IMR-90 (cell line): ENCODE measurements at regions not wholly inside any gene's neighbourhood (a gene's known extent, or its start where the extent isn't known, plus 50 kb on each side); places are given as distances from the start of the nearest gene placed in this dataset.

Source experiments
- ATAC-seq: fragments of 200-7000 bp; cut with Tn5 transposase; 2 replicates; pipeline ENCODE4 v1.9.1; 2020; ENCODE audit warnings: low read depth, mild to moderate bottlenecking, moderate library complexity
- BruUV-seq: library from RNA; stranded (reverse); fragments of 400-500 nt; replicated peaks from 2 replicates; lab custom pipeline; 2021; lab: Mats Ljungman, UMichigan
- CTCF ChIA-PET: fragments of 300-600 bp; formaldehyde crosslinking; extraction: SDS; loops from one replicate; lab custom pipeline; 2021; ENCODE audit warnings: antibody characterized with exemption; lab: Yijun Ruan, JAX
- POLR2A ChIA-PET: fragments of 300-600 bp; sonication (Branson Sonifier 250); formaldehyde crosslinking; loops from one replicate; lab custom pipeline; 2022; ENCODE audit warnings: antibody characterized with exemption; ENCODE audit not compliant: unreplicated experiment; lab: Charles Lee
- DNase-seq: peaks from one replicate; pipeline ENCODE4 v3.0.0; 2013
- H2AFZ ChIP-seq: replicated peaks from 2 replicates; pipeline ENCODE3; 2013; ENCODE audit warnings: low read length, mild to moderate bottlenecking; ENCODE audit not compliant: poor library complexity
- H2AK5ac ChIP-seq: 2 replicates; pipeline ENCODE4 v1.6.1; 2013; ENCODE audit warnings: low read depth, low read length, inconsistent platforms
- H2AK9ac ChIP-seq: replicated peaks from 2 replicates; pipeline ENCODE3; 2013; ENCODE audit warnings: mild to moderate bottlenecking, low read depth, low read length, moderate library complexity; ENCODE audit not compliant: poor library complexity
- H2BK120ac ChIP-seq: 2 replicates; pipeline ENCODE4 v1.6.1; 2013; ENCODE audit warnings: low read depth, low read length, inconsistent platforms
- H2BK15ac ChIP-seq: 3 replicates; pipeline ENCODE4 v1.6.1; 2013; ENCODE audit warnings: low read depth, low read length, inconsistent platforms
- H2BK20ac ChIP-seq: 2 replicates; pipeline ENCODE4 v1.6.1; 2013; ENCODE audit warnings: low read depth, mild to moderate bottlenecking, inconsistent platforms, low read length, moderate library complexity
- H2BK5ac ChIP-seq: 2 replicates; pipeline ENCODE4 v1.6.1; 2013; ENCODE audit warnings: mild to moderate bottlenecking, low read depth, low read length, inconsistent platforms; ENCODE audit not compliant: poor library complexity, severe bottlenecking
- H3K14ac ChIP-seq: replicated peaks from 2 replicates; pipeline ENCODE4 v1.6.1; 2013; ENCODE audit warnings: low read depth, low read length, inconsistent platforms
- H3K18ac ChIP-seq: 2 replicates; pipeline ENCODE4 v1.6.1; 2013; ENCODE audit warnings: low read depth, low read length, control low read depth
- H3K23ac ChIP-seq: 2 replicates; pipeline ENCODE4 v1.6.1; 2013; ENCODE audit warnings: low read depth, low read length, inconsistent platforms
- H3K27ac ChIP-seq: 2 replicates; pipeline ENCODE4 v1.5.1; 2013; ENCODE audit warnings: mild to moderate bottlenecking, control low read depth, low read length; ENCODE audit not compliant: insufficient read depth
- H3K27me3 ChIP-seq: 2 replicates; pipeline ENCODE4 v1.6.1; 2013; ENCODE audit warnings: low read length; ENCODE audit not compliant: control insufficient read depth, insufficient read depth
- H3K36me3 ChIP-seq: 2 replicates; pipeline ENCODE4 v1.6.1; 2013; ENCODE audit warnings: low read length, mixed read lengths; ENCODE audit not compliant: control insufficient read depth, insufficient read depth
- H3K4ac ChIP-seq: 2 replicates; pipeline ENCODE4 v1.6.1; 2013; ENCODE audit warnings: low read depth, low read length, inconsistent platforms
- H3K4me1 ChIP-seq: 2 replicates; pipeline ENCODE4 v1.6.1; 2013; ENCODE audit warnings: low read length, mixed read lengths; ENCODE audit not compliant: control insufficient read depth, insufficient read depth
- H3K4me2 ChIP-seq: 2 replicates; pipeline ENCODE4 v1.6.1; 2013; ENCODE audit warnings: low read depth, mild to moderate bottlenecking, control low read depth, low read length, moderate library complexity
- H3K4me3 ChIP-seq: 2 replicates; pipeline ENCODE4 v1.5.1; 2013; ENCODE audit warnings: low read depth, mild to moderate bottlenecking, control low read depth, low read length, moderate library complexity; ENCODE audit not compliant: insufficient read depth
- H3K56ac ChIP-seq: 2 replicates; pipeline ENCODE4 v1.6.1; 2013; ENCODE audit warnings: low read length, inconsistent platforms; ENCODE audit not compliant: insufficient read depth; ENCODE audit errors: extremely low read depth
- H3K79me1 ChIP-seq, 2 experiments: 2 replicates each; pipeline ENCODE4 v1.6.1; 2013; ENCODE audit warnings: low read length in 2 of 2, inconsistent platforms in 1 of 2, low read depth in 1 of 2
- H3K9ac ChIP-seq: 2 replicates; pipeline ENCODE4 v1.6.1; 2013; ENCODE audit warnings: low read depth, low read length, control low read depth
- H3K9me1 ChIP-seq: 2 replicates; pipeline ENCODE4 v1.6.1; 2013; ENCODE audit warnings: low read length, inconsistent platforms; ENCODE audit not compliant: insufficient read depth
- H3K9me3 ChIP-seq: 2 replicates; pipeline ENCODE4 v1.6.1; 2013; ENCODE audit warnings: low read length; ENCODE audit not compliant: control insufficient read depth, insufficient read depth
- H4K20me1 ChIP-seq: 2 replicates; pipeline ENCODE4 v1.6.1; 2013; ENCODE audit warnings: low read length, inconsistent platforms; ENCODE audit not compliant: insufficient read depth
- H4K5ac ChIP-seq: 2 replicates; pipeline ENCODE4 v1.6.1; 2013; ENCODE audit warnings: mild to moderate bottlenecking, low read depth, low read length, control low read depth
- H4K8ac ChIP-seq, 2 experiments: 2 replicates each; pipeline ENCODE4 v1.6.1; 2013; ENCODE audit warnings: low read depth in 2 of 2, low read length in 2 of 2, control low read depth in 1 of 2, inconsistent platforms in 1 of 2
- H4K91ac ChIP-seq: 2 replicates; pipeline ENCODE4 v1.6.1; 2013; ENCODE audit warnings: low read depth, low read length, inconsistent platforms; ENCODE audit not compliant: insufficient read depth
- BHLHE40 ChIP-seq: fragments of 150-350 bp; IDR thresholded peaks from 2 replicates; pipeline ENCODE4 v1.6.1; 2016; ENCODE audit warnings: mild to moderate bottlenecking, low read depth, low read length
- CEBPB ChIP-seq: IDR thresholded peaks from 2 replicates; pipeline ENCODE4 v1.6.1; 2012; ENCODE audit warnings: low read depth, low read length, improper control_type of control experiment
- CHD1 ChIP-seq: IDR thresholded peaks from 2 replicates; pipeline ENCODE4 v1.6.1; 2012; ENCODE audit warnings: low read depth, low read length, improper control_type of control experiment
- ELK1 ChIP-seq: fragments of 150-350 bp; IDR thresholded peaks from 2 replicates; pipeline ENCODE4 v1.6.1; 2016; ENCODE audit warnings: low read depth, mild to moderate bottlenecking, low read length, moderate library complexity, borderline replicate concordance
- FOS ChIP-seq: fragments of 150-350 bp; IDR thresholded peaks from 2 replicates; pipeline ENCODE4 v1.6.1; 2016; ENCODE audit warnings: low read depth, low read length
- MAFK ChIP-seq: IDR thresholded peaks from 2 replicates; pipeline ENCODE4 v1.6.1; 2012; ENCODE audit warnings: low read depth, low read length, improper control_type of control experiment
- MAZ ChIP-seq: IDR thresholded peaks from 2 replicates; pipeline ENCODE4 v1.6.1; 2012; ENCODE audit warnings: low read depth, mild to moderate bottlenecking, low read length, improper control_type of control experiment, moderate library complexity, borderline replicate concordance
- MXI1 ChIP-seq: IDR thresholded peaks from 2 replicates; pipeline ENCODE4 v1.6.1; 2012; ENCODE audit warnings: low read depth, mild to moderate bottlenecking, low read length, moderate library complexity, borderline replicate concordance
- NFE2L2 ChIP-seq: fragments of 150-350 bp; IDR thresholded peaks from 2 replicates; pipeline ENCODE4 v1.6.1; 2016; ENCODE audit warnings: low read depth, mild to moderate bottlenecking, low read length
- POLR2A ChIP-seq: IDR thresholded peaks from 2 replicates; pipeline ENCODE4 v1.6.1; 2012; ENCODE audit warnings: mild to moderate bottlenecking, low read depth, low read length
- RCOR1 ChIP-seq: IDR thresholded peaks from 2 replicates; pipeline ENCODE4 v1.6.1; 2012; ENCODE audit warnings: mild to moderate bottlenecking, low read length, improper control_type of control experiment; ENCODE audit not compliant: insufficient replicate concordance
- RFX5 ChIP-seq: IDR thresholded peaks from 2 replicates; pipeline ENCODE4 v1.8.0; 2012; ENCODE audit warnings: low read depth, mild to moderate bottlenecking, low read length, moderate library complexity
- SMC3 ChIP-seq: fragments of 150-350 bp; IDR thresholded peaks from 2 replicates; pipeline ENCODE4 v1.6.1; 2016; ENCODE audit warnings: low read depth, mild to moderate bottlenecking, antibody characterized with exemption, low read length, moderate library complexity
- USF2 ChIP-seq: fragments of 150-350 bp; IDR thresholded peaks from 2 replicates; pipeline ENCODE4 v1.6.1; 2017; ENCODE audit warnings: mild to moderate bottlenecking, antibody characterized with exemption, low read length, low read depth
- WGBS, 2 experiments: methylation state at CpG; one replicate each; pipeline versions ENCODE4 v1.1.5 to v1.1.7; 2013; ENCODE audit warnings: missing lambda C conversion rate in 2 of 2; ENCODE audit not compliant: insufficient read length in 1 of 2; ENCODE audit errors: extremely low coverage in 2 of 2; 5-methylcytosine and 5-hydroxymethylcytosine counted together
- dilution Hi-C: fragments of 300-500 bp; cut with HindIII; formaldehyde crosslinking; loops from one replicate; pipeline ENCODE4 v1.14.3; 2018; ENCODE audit warnings: low sequenced_read_pairs; ENCODE audit not compliant: unreplicated experiment
- in situ Hi-C: fragments of 300-500 bp; cut with MboI; formaldehyde crosslinking; loops from 3 replicates; pipeline ENCODE4 v1.14.3; 2019; ENCODE audit warnings: low sequenced_read_pairs, inconsistent platforms, mixed read lengths
- intact Hi-C: fragments of 100-400 bp; cut with micrococcal nuclease; formaldehyde crosslinking; loops from 2 replicates; pipeline ENCODE4 v1.10.0; 2022
- TF ChIP-seq, protein P1 (sequence below): conservative IDR thresholded peaks from 2 replicates; pipeline ENCODE4 v1.5.1; 2012; ENCODE audit warnings: mild to moderate bottlenecking, low read depth, low read length, improper control_type of control experiment

DNA sequence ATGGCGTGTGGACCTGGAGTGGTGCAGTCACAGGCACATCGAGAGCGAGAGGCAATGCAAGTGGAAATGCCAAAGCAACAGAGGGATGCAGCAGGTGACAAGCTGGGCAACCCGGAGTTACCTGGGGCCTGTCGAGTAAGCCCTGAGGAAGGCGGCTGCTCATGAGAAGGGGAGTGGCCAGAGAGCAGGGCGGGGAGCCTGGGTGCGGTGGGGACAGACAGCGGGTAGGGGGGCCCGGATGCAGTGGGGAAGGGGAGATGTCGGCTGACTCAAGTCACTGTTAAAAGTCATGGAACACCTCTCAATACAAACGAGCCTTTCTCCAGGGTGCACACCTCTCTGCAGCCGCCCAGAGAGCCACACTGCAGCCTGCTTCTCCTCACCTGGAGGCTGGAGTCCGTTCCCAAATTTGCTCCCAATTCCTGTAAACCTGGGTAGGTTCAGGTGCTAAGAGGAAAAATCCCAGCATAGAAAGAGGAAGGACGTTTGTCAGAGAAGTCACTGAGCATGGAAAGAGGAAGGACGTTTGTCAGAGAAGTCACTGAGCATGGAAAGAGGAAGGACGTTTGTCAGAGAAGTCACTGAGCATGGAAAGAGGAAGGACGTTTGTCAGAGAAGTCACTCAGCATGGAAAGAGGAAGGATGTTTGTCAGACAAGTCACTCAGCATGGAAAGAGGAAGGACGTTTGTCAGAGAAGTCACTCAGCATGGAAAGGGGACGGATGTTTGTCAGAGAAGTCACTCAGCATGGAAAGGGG lies 71.7 kb upstream of the TWIST2 start:
- Histone ChIP-seq H2AK9ac (no peak overlapping the region), H2BK20ac (no peak overlapping the region), H3K79me1 (no peaks in the 10 kb centered on the region), H3K56ac (no peak overlapping the region), H4K5ac (no peak overlapping the region), H3K14ac (no peak overlapping the region), H3K4me2 (no peak overlapping the region), H3K9me1 (no peaks in the 10 kb centered on the region), H2BK120ac (no peak overlapping the region), H4K8ac (no peak overlapping the region), H3K18ac (no peak overlapping the region), H4K20me1 (no peaks in the 10 kb centered on the region), H2AFZ (peak overlapping the region; percentile 14), H3K9me3 (no peaks in the 10 kb centered on the region), H3K9ac (no peak overlapping the region), H3K23ac (no peak overlapping the region), H3K27me3 (peaks cover 30% of the 10 kb centered on the region), H2AK5ac (no peak overlapping the region), H2BK5ac (no peak overlapping the region), H2BK15ac (no peak overlapping the region), H3K4me3 (no peak overlapping the region), H4K91ac (no peak overlapping the region), H3K4ac (no peak overlapping the region), H3K36me3 (no peaks in the 10 kb centered on the region), H3K4me1 (no peaks in the 10 kb centered on the region), H3K27ac (no peak overlapping the region)
- intact Hi-C loops, result no loop called here
- CTCF ChIA-PET, result no interaction called here
- DNase-seq (no peak), ATAC-seq (no peak)
- POLR2A ChIA-PET, result no interaction called here
- no TSS peak for BruUV-seq
- WGBS, 2 experiments, result 66% methylated on average over 13 of the region's 20 CpGs; no CpG with 5 or more reads in 1 of the 2 experiments
- TF ChIP-seq NFE2L2, result no peak
- TF ChIP-seq RFX5, result no peak
- TF ChIP-seq SMC3, result no peak
- TF ChIP-seq MXI1, result no peak
- TF ChIP-seq MAFK, result no peak
- no peak for TF ChIP-seq MAZ
- TF ChIP-seq FOS, result no peak
- no peak for TF ChIP-seq USF2
- TF ChIP-seq, protein P1, sequence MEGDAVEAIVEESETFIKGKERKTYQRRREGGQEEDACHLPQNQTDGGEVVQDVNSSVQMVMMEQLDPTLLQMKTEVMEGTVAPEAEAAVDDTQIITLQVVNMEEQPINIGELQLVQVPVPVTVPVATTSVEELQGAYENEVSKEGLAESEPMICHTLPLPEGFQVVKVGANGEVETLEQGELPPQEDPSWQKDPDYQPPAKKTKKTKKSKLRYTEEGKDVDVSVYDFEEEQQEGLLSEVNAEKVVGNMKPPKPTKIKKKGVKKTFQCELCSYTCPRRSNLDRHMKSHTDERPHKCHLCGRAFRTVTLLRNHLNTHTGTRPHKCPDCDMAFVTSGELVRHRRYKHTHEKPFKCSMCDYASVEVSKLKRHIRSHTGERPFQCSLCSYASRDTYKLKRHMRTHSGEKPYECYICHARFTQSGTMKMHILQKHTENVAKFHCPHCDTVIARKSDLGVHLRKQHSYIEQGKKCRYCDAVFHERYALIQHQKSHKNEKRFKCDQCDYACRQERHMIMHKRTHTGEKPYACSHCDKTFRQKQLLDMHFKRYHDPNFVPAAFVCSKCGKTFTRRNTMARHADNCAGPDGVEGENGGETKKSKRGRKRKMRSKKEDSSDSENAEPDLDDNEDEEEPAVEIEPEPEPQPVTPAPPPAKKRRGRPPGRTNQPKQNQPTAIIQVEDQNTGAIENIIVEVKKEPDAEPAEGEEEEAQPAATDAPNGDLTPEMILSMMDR, result no peak
- TF ChIP-seq RCOR1, result no peak
- no peak for TF ChIP-seq ELK1
- TF ChIP-seq BHLHE40, result no peak
- TF ChIP-seq CEBPB, result no peak
- TF ChIP-seq POLR2A, result no peak
- TF ChIP-seq CHD1, result no peak
- in situ Hi-C loops, result no loop called here
- dilution Hi-C loops, result no loop called here
